Smooth muscle cell (in vitro differentiated cells): ENCODE measurements at regions not wholly inside any gene's neighbourhood (a gene's known extent, or its start where the extent isn't known, plus 50 kb on each side); places are given as distances from the start of the nearest gene placed in this dataset.
"Not testable (repeated sequence)": the region's sequence is repeated elsewhere in the genome, so short reads cannot be mapped to it uniquely, and the experiment has no call there.

Experiments
- DNase-seq: peaks from one replicate; lab custom pipeline; 2025; ENCODE audit not compliant: unreplicated experiment; lab: John Stamatoyannopoulos, UW
- H2AFZ ChIP-seq: fragments of 200-600 bp; sonication (generic); 2 replicates; pipeline ENCODE4 v1.6.0; 2016; ENCODE audit warnings: antibody characterized with exemption, low read depth, mild to moderate bottlenecking
- H3F3A ChIP-seq: fragments of 200-600 bp; sonication (generic); 2 replicates; pipeline ENCODE4 v1.6.0; 2017; ENCODE audit warnings: antibody characterized with exemption, low read depth
- H3K27ac ChIP-seq: fragments of 200-600 bp; sonication (generic); 2 replicates; pipeline ENCODE4 v1.5.1; 2016; ENCODE audit warnings: low read depth, mild to moderate bottlenecking
- H3K27me3 ChIP-seq: fragments of 200-600 bp; sonication (generic); 2 replicates; pipeline ENCODE4 v1.6.1; 2016; ENCODE audit warnings: low read depth, mild to moderate bottlenecking
- H3K36me3 ChIP-seq: fragments of 200-600 bp; sonication (generic); 2 replicates; pipeline ENCODE4 v1.5.1; 2016; ENCODE audit warnings: low read depth
- H3K4me1 ChIP-seq: fragments of 200-600 bp; sonication (generic); 2 replicates; pipeline ENCODE4 v1.5.1; 2016; ENCODE audit warnings: low read depth
- H3K4me2 ChIP-seq: fragments of 200-600 bp; sonication (generic); 2 replicates; pipeline ENCODE4 v1.6.0; 2016; ENCODE audit warnings: mild to moderate bottlenecking
- H3K4me3 ChIP-seq: fragments of 200-600 bp; sonication (generic); 2 replicates; pipeline ENCODE4 v1.5.1; 2016; ENCODE audit warnings: mild to moderate bottlenecking
- H3K79me2 ChIP-seq: fragments of 200-600 bp; sonication (generic); 2 replicates; pipeline ENCODE4 v1.6.0; 2016; ENCODE audit warnings: low read depth, mild to moderate bottlenecking
- H3K9ac ChIP-seq: fragments of 200-600 bp; sonication (generic); 2 replicates; pipeline ENCODE4 v1.6.0; 2016; ENCODE audit warnings: low read depth
- H3K9me3 ChIP-seq: fragments of 200-600 bp; sonication (generic); replicated peaks from 2 replicates; pipeline ENCODE4 v1.5.1; 2016; ENCODE audit warnings: low read depth
- H4K20me1 ChIP-seq: fragments of 200-600 bp; sonication (generic); 2 replicates; pipeline ENCODE4 v1.6.0; 2016; ENCODE audit warnings: low read depth
- WGBS: methylation state at CpG from one replicate; pipeline ENCODE4 v1.1.7; 2016; ENCODE audit warnings: low lambda C conversion rate; 5-methylcytosine and 5-hydroxymethylcytosine counted together
- TF ChIP-seq, protein P1 (sequence below): fragments of 200-600 bp; sonication (generic); IDR thresholded peaks from 2 replicates; pipeline ENCODE4 v1.5.1; 2017; ENCODE audit warnings: borderline replicate concordance, mild to moderate bottlenecking, antibody characterized with exemption; ENCODE audit not compliant: insufficient read depth, poor library complexity, severe bottlenecking

DNA sequence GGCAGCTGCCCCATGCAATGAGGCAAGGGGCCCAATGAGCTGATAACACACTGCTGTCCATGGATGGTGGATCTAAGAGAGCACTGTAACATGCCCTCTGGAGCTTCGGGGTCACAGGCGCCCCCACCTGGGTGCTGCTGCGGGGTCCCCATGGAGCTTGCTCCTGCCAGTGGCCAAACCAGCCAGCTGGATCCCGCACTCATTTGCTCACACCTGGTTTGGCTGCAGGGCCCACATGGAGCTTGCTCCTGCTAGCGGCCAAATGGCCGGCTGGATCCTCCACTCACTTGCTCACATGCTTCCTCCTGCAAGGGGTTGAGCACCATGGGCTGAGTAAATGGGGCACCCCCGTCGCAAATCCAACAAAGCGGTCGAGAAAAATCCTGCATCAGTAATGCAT lies 68.3 kb upstream of the ARL15 start:
- no peak overlapping the region for H3K9ac ChIP-seq
- WGBS = 96% methylated on average over 10 of the region's 10 CpGs
- no peak overlapping the region for H2AFZ ChIP-seq
- no peaks in the 10 kb centered on the region for H3K79me2 ChIP-seq
- TF ChIP-seq, protein P1, sequence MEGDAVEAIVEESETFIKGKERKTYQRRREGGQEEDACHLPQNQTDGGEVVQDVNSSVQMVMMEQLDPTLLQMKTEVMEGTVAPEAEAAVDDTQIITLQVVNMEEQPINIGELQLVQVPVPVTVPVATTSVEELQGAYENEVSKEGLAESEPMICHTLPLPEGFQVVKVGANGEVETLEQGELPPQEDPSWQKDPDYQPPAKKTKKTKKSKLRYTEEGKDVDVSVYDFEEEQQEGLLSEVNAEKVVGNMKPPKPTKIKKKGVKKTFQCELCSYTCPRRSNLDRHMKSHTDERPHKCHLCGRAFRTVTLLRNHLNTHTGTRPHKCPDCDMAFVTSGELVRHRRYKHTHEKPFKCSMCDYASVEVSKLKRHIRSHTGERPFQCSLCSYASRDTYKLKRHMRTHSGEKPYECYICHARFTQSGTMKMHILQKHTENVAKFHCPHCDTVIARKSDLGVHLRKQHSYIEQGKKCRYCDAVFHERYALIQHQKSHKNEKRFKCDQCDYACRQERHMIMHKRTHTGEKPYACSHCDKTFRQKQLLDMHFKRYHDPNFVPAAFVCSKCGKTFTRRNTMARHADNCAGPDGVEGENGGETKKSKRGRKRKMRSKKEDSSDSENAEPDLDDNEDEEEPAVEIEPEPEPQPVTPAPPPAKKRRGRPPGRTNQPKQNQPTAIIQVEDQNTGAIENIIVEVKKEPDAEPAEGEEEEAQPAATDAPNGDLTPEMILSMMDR = no peak
- H4K20me1 ChIP-seq = no peaks in the 10 kb centered on the region
- no peak overlapping the region for H3K4me3 ChIP-seq
- DNase-seq = no peak
- no peaks in the 10 kb centered on the region for H3K36me3 ChIP-seq
- no peak overlapping the region for H3K4me2 ChIP-seq
- no peaks in the 10 kb centered on the region for H3F3A ChIP-seq
- H3K27ac ChIP-seq = no peak overlapping the region
- no peaks in the 10 kb centered on the region for H3K27me3 ChIP-seq
- H3K9me3 ChIP-seq = no peaks in the 10 kb centered on the region
- H3K4me1 ChIP-seq = no peaks in the 10 kb centered on the region

DNA sequence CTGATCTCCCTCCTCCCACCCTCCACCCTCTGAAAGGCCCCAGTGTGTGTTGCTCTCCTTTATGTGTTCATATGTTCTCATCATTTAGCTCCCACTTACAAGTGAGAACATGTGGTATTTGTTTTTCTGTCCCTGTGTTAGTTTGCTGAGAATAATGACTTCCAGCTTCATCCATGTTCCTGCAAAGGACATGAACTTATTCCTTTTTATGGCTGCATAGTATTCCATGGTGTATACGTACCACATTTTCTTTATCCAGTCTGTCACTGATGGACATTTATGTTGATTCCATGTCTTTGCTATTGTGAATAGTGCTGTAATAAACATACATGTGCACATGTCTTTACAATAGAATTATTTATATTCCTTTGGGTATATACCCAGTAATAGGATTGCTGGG lies 67.0 kb upstream of the ARL15 start:
- not testable (repeated sequence) for H3K79me2 ChIP-seq, H3K27ac ChIP-seq, H3K9me3 ChIP-seq, H3K4me1 ChIP-seq, H2AFZ ChIP-seq, H3K9ac ChIP-seq, H3K4me3 ChIP-seq, H4K20me1 ChIP-seq, DNase-seq, H3K27me3 ChIP-seq, H3F3A ChIP-seq, H3K36me3 ChIP-seq, H3K4me2 ChIP-seq
- WGBS = 94% methylated on average over 1 of the region's 1 CpG

DNA sequence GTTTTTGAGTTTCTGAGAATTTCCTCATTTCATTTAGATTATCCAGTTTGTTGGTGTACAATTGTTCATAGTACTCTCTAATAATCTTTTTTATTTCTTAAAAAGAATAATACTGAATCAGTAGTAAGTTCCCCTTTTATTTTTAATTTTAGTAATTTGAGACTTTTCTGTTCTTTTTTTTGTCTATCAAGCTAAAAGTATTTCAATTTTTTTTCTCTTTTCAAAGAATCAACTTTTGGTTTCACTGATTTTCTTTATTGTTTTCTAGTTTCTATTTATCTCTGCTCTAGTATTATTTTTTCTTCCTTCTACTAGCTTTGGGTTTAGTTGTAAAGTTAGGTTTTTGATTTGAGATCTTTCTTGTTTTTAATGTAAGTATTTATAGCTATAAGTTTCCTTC lies 60.6 kb upstream of the ARL15 start:
- Histone ChIP-seq H3K4me1 (no peaks in the 10 kb centered on the region), H3F3A (no peaks in the 10 kb centered on the region), H3K4me3 (no peak overlapping the region), H3K4me2 (no peak overlapping the region), H3K36me3 (no peaks in the 10 kb centered on the region), H4K20me1 (no peaks in the 10 kb centered on the region), H3K27ac (no peak overlapping the region), H2AFZ (no peak overlapping the region), H3K9me3 (no peaks in the 10 kb centered on the region), H3K79me2 (no peaks in the 10 kb centered on the region), H3K27me3 (no peaks in the 10 kb centered on the region), H3K9ac (no peak overlapping the region)
- TF ChIP-seq, protein P1 = no peak
- DNase-seq = no peak

DNA sequence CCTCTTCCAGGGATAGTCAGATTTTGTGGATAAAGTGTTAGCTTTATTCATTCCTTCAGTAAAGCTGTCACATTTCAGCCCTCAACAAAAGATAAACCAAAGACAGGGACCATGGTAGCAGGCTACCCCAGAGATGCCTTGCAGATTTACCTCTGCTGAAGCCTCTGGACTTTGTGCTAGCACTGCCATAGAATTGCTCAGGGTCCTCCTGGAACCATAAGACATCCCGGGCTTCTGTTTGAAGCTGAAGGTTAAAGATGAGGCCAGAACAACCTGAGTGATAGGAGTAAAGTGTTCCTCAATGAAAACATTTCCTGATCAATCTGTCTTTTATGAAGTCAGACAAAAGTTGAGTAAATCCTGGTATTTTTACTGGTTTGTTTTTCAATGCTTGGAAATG lies 57.5 kb upstream of the ARL15 start:
- Histone ChIP-seq H3K27me3 (no peaks in the 10 kb centered on the region), H3K9me3 (no peaks in the 10 kb centered on the region), H3K4me2 (no peak overlapping the region), H3K27ac (no peak overlapping the region), H3K9ac (no peak overlapping the region), H3K4me1 (no peaks in the 10 kb centered on the region), H2AFZ (no peak overlapping the region), H3F3A (no peaks in the 10 kb centered on the region), H3K4me3 (no peak overlapping the region), H3K36me3 (no peaks in the 10 kb centered on the region), H3K79me2 (no peaks in the 10 kb centered on the region), H4K20me1 (no peaks in the 10 kb centered on the region)
- DNase-seq = no peak
- TF ChIP-seq, protein P1 = no peak
- 94% methylated on average over 1 of the region's 1 CpG for WGBS
